Gastroesophageal sphincter (tissue), 3 donors: ENCODE measurements at regions not wholly inside any gene's neighbourhood (a gene's known extent, or its start where the extent isn't known, plus 50 kb on each side); places are given as distances from the start of the nearest gene placed in this dataset.

Experiments
- EP300 ChIP-seq: sonication (generic); formaldehyde crosslinking; IDR thresholded peaks from one replicate; pipeline ENCODE4 v1.6.1; 2017; ENCODE audit warnings: antibody characterized with exemption, mild to moderate bottlenecking
- TF ChIP-seq, protein P1 (sequence below), 4 experiments: fragments of 200-600 bp in 2 of 4; fragments of 450-650 bp in 2 of 4; sonication (generic) in 1 of 4; IDR thresholded peaks; one replicate each; pipeline ENCODE4 v1.5.1; 2017 to 2019; ENCODE audit warnings: antibody characterized with exemption in 4 of 4, mild to moderate bottlenecking in 2 of 4, moderate library complexity in 2 of 4

DNA sequence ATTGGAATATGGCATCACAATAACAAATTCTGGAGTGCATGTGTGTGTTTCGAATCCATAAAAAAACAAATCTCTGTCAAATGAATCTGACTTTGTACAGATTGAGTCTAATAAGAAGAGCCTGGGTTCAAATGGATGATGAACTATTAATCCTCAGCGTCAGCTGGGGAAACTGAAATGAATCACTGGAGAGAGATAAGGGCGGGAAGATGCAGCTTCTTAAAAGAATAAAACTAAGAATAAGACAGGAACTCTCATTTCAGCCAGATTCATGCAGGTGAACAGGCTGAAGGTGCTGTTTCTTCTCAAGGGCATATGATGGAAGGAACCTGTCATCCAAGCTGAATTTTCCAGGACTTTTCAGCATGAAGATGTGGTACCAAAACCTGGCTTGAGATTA is 202.6 kb upstream of the TRIB2 start:
- TF ChIP-seq, protein P1, sequence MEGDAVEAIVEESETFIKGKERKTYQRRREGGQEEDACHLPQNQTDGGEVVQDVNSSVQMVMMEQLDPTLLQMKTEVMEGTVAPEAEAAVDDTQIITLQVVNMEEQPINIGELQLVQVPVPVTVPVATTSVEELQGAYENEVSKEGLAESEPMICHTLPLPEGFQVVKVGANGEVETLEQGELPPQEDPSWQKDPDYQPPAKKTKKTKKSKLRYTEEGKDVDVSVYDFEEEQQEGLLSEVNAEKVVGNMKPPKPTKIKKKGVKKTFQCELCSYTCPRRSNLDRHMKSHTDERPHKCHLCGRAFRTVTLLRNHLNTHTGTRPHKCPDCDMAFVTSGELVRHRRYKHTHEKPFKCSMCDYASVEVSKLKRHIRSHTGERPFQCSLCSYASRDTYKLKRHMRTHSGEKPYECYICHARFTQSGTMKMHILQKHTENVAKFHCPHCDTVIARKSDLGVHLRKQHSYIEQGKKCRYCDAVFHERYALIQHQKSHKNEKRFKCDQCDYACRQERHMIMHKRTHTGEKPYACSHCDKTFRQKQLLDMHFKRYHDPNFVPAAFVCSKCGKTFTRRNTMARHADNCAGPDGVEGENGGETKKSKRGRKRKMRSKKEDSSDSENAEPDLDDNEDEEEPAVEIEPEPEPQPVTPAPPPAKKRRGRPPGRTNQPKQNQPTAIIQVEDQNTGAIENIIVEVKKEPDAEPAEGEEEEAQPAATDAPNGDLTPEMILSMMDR (IDR thresholded peaks at IDR 0.05), result no peak
- no peak for TF ChIP-seq EP300
